ENCODE measurements at regions not wholly inside any gene's neighbourhood (a gene's known extent, or its start where the extent isn't known, plus 50 kb on each side); places are given as distances from the start of the nearest gene placed in this dataset.

DNA sequence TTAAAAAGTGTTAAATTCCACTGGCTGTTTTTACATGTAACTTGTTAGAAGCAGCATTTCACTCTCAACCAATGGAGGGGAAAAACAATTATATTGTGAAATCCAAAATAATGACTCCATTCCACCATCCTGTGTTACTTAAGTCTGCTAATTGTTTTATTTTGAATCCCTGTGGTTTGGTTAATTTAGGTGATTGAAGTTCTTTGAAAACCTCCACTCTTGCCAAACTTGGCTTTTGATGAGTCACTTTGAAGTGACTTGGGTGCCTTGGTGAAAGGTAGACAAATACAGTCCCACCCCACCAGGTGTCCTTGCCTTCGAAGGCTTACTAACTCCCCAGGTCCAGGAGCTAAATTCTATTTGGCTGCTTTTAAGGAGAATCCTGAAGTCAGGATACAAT lies 1303.8 kb upstream of the NRXN1 start:
- no peaks in the 10 kb centered on the region for H3K9me2 ChIP-seq (ENCODE audit: insufficient read depth)
- TF ChIP-seq EZH2 (IDR thresholded peaks at IDR 0.05; ENCODE audit: insufficient read depth, poor library complexity, severe bottlenecking) (no peak), EZH2phosphoT487 (IDR thresholded peaks at IDR 0.05; ENCODE audit: insufficient read depth, low read depth) (no peak)
- no peak overlapping the region for H3K27ac ChIP-seq
- H4K20me1 ChIP-seq (ENCODE audit: insufficient read depth) = no peaks in the 10 kb centered on the region
- no peak overlapping the region for H3K4me3 ChIP-seq
- H2AFZ ChIP-seq = no peak overlapping the region
- H3K36me3 ChIP-seq (ENCODE audit: low read depth) = no peaks in the 10 kb centered on the region
- H3K27me3 ChIP-seq (replicated peaks; ENCODE audit: insufficient read depth) = no peaks in the 10 kb centered on the region
- no peaks in the 10 kb centered on the region for H3K79me2 ChIP-seq (ENCODE audit: insufficient read depth)
- H3F3A ChIP-seq (ENCODE audit: insufficient read depth) = no peaks in the 10 kb centered on the region
- no peak overlapping the region for H3K4me2 ChIP-seq (ENCODE audit: unreplicated experiment)
- H3K9me3 ChIP-seq (ENCODE audit: low read depth) = no peaks in the 10 kb centered on the region
- DNase-seq = no peak
- 3 to 4% methylated on average over 1 of the region's 1 CpG for WGBS, 2 experiments (ENCODE audit: low coverage in 1 of 2, low lambda C conversion rate in 2 of 2, missing lambda C conversion rate in 2 of 2)
- H3K4me1 ChIP-seq (ENCODE audit: insufficient read depth) = no peaks in the 10 kb centered on the region
- in situ Hi-C loops (cut with MboI) = no loop called here
- no peak overlapping the region for H3K9ac ChIP-seq

DNA sequence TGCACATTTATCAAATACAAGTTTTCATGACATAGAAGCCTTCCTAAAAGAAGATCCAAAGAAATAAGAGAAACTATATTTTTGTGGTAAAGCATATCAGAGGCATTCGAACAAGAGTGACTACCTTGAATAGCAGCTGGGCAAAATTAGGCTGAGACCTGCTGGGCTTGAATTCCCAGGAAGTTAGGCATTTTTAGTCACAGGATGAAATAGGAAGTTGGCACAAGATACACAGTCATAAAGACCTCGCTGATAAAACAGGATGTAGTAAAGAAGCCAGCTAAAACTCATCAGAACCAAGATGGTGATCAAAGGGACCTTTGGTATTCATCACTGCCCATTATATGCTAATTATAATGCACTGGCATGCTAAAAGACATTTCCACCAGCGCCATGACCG lies 1302.3 kb upstream of the NRXN1 start:
- Histone ChIP-seq H3F3A (ENCODE audit: insufficient read depth) (no peaks in the 10 kb centered on the region), H3K4me2 (ENCODE audit: unreplicated experiment) (no peak overlapping the region), H3K79me2 (ENCODE audit: insufficient read depth) (no peaks in the 10 kb centered on the region), H3K9me2 (ENCODE audit: insufficient read depth) (no peaks in the 10 kb centered on the region), H2AFZ (no peak overlapping the region), H3K4me1 (ENCODE audit: insufficient read depth) (no peaks in the 10 kb centered on the region), H4K20me1 (ENCODE audit: insufficient read depth) (no peaks in the 10 kb centered on the region), H3K27me3 (replicated peaks; ENCODE audit: insufficient read depth) (no peaks in the 10 kb centered on the region), H3K27ac (no peak overlapping the region), H3K9ac (no peak overlapping the region), H3K4me3 (no peak overlapping the region), H3K9me3 (ENCODE audit: low read depth) (no peaks in the 10 kb centered on the region), H3K36me3 (ENCODE audit: low read depth) (no peaks in the 10 kb centered on the region)
- WGBS, 2 experiments (ENCODE audit: low coverage in 1 of 2, low lambda C conversion rate in 2 of 2, missing lambda C conversion rate in 2 of 2) = 2 to 4% methylated on average over 4 of the region's 4 CpGs
- in situ Hi-C loops (cut with MboI) = no loop called here
- TF ChIP-seq EZH2 (IDR thresholded peaks at IDR 0.05; ENCODE audit: insufficient read depth, poor library complexity, severe bottlenecking) (no peak), EZH2phosphoT487 (IDR thresholded peaks at IDR 0.05; ENCODE audit: insufficient read depth, low read depth) (no peak)
- DNase-seq = no peak

GRCh38 chr2:52327641-52328040 lies 1295.7 kb upstream of the NRXN1 start:
- H2AFZ ChIP-seq = no peak overlapping the region
- no peak overlapping the region for H3K9ac ChIP-seq
- no peak overlapping the region for H3K4me3 ChIP-seq
- no peaks in the 10 kb centered on the region for H3K9me3 ChIP-seq (ENCODE audit: low read depth)
- no peaks in the 10 kb centered on the region for H3K9me2 ChIP-seq (ENCODE audit: insufficient read depth)
- no peaks in the 10 kb centered on the region for H3K27me3 ChIP-seq (replicated peaks; ENCODE audit: insufficient read depth)
- WGBS, 2 experiments (ENCODE audit: low coverage in 1 of 2, low lambda C conversion rate in 2 of 2, missing lambda C conversion rate in 2 of 2) = 49 to 64% methylated on average over 2 of the region's 2 CpGs
- in situ Hi-C loops (cut with MboI) = no loop called here
- no peak overlapping the region for H3K4me2 ChIP-seq (ENCODE audit: unreplicated experiment)
- TF ChIP-seq EZH2 (IDR thresholded peaks at IDR 0.05; ENCODE audit: insufficient read depth, poor library complexity, severe bottlenecking) (no peak), EZH2phosphoT487 (IDR thresholded peaks at IDR 0.05; ENCODE audit: insufficient read depth, low read depth) (no peak)
- no peak overlapping the region for H3K27ac ChIP-seq
- no peaks in the 10 kb centered on the region for H3F3A ChIP-seq (ENCODE audit: insufficient read depth)
- no peaks in the 10 kb centered on the region for H3K4me1 ChIP-seq (ENCODE audit: insufficient read depth)
- no peaks in the 10 kb centered on the region for H3K36me3 ChIP-seq (ENCODE audit: low read depth)
- H3K79me2 ChIP-seq (ENCODE audit: insufficient read depth) = no peaks in the 10 kb centered on the region
- no peaks in the 10 kb centered on the region for H4K20me1 ChIP-seq (ENCODE audit: insufficient read depth)
- no peak for DNase-seq

- Histone ChIP-seq H3K9me2 (ENCODE audit: insufficient read depth) (no peaks in the 10 kb centered on the region), H3K4me2 (ENCODE audit: unreplicated experiment) (no peak overlapping the region), H3K4me1 (ENCODE audit: insufficient read depth) (no peaks in the 10 kb centered on the region), H3K4me3 (no peak overlapping the region), H3K36me3 (ENCODE audit: low read depth) (no peaks in the 10 kb centered on the region), H3K27me3 (replicated peaks; ENCODE audit: insufficient read depth) (no peaks in the 10 kb centered on the region), H3K79me2 (ENCODE audit: insufficient read depth) (no peaks in the 10 kb centered on the region), H2AFZ (no peak overlapping the region), H3F3A (ENCODE audit: insufficient read depth) (no peaks in the 10 kb centered on the region), H3K27ac (no peak overlapping the region), H3K9me3 (ENCODE audit: low read depth) (peaks cover 3% of the 10 kb centered on the region), H4K20me1 (ENCODE audit: insufficient read depth) (no peaks in the 10 kb centered on the region), H3K9ac (no peak overlapping the region)
- in situ Hi-C loops (cut with MboI) = no loop called here
- DNase-seq = no peak
- TF ChIP-seq EZH2 (IDR thresholded peaks at IDR 0.05; ENCODE audit: insufficient read depth, poor library complexity, severe bottlenecking) (no peak), EZH2phosphoT487 (IDR thresholded peaks at IDR 0.05; ENCODE audit: insufficient read depth, low read depth) (no peak)
- WGBS, 2 experiments (ENCODE audit: low coverage in 1 of 2, low lambda C conversion rate in 2 of 2, missing lambda C conversion rate in 2 of 2) = 24 to 45% methylated on average over 3 of the region's 3 CpGs
Observed at GRCh38 chr2:52314231-52314630, 1282.3 kb upstream of the NRXN1 start.

DNA sequence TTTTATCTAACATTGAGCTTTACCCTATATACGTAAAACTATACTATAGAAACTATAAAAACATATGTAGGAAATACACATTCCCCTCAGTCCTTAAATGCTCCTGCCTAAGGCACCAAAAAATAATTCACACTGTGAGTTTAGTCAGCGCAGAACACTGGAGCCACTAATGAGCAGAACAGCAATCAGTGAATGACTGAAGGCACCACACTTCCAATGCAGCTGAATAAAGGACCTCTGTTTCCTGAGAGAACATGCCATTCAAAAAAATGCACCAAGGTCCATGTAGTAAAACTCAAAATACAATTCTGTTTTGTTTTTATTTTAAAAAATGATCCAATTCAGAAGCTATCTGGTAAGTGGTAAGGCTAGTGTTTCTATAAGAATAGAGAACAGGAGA lies 1280.6 kb upstream of the NRXN1 start:
- Histone ChIP-seq H3K4me2 (ENCODE audit: unreplicated experiment) (no peak overlapping the region), H4K20me1 (ENCODE audit: insufficient read depth) (no peaks in the 10 kb centered on the region), H3K36me3 (ENCODE audit: low read depth) (no peaks in the 10 kb centered on the region), H3K9ac (no peak overlapping the region), H3K79me2 (ENCODE audit: insufficient read depth) (no peaks in the 10 kb centered on the region), H2AFZ (no peak overlapping the region), H3K9me2 (ENCODE audit: insufficient read depth) (no peaks in the 10 kb centered on the region), H3K27ac (no peak overlapping the region), H3K4me1 (ENCODE audit: insufficient read depth) (no peaks in the 10 kb centered on the region), H3K9me3 (ENCODE audit: low read depth) (no peaks in the 10 kb centered on the region), H3K4me3 (no peak overlapping the region), H3F3A (ENCODE audit: insufficient read depth) (no peaks in the 10 kb centered on the region), H3K27me3 (replicated peaks; ENCODE audit: insufficient read depth) (no peaks in the 10 kb centered on the region)
- no peak for DNase-seq
- no peak for TF ChIP-seq EZH2 (IDR thresholded peaks at IDR 0.05; ENCODE audit: insufficient read depth, poor library complexity, severe bottlenecking)
- TF ChIP-seq EZH2phosphoT487 (IDR thresholded peaks at IDR 0.05; ENCODE audit: insufficient read depth, low read depth) = no peak
- WGBS, 2 experiments (ENCODE audit: low coverage in 1 of 2, low lambda C conversion rate in 2 of 2, missing lambda C conversion rate in 2 of 2) = 46 to 51% methylated on average over 2 of the region's 2 CpGs
- in situ Hi-C loops (cut with MboI) = no loop called here

Data from GM23248 (cell line).